ENCODE measurements at regions not wholly inside any gene's neighbourhood (a gene's known extent, or its start where the extent isn't known, plus 50 kb on each side); places are given as distances from the start of the nearest gene placed in this dataset.

DNA sequence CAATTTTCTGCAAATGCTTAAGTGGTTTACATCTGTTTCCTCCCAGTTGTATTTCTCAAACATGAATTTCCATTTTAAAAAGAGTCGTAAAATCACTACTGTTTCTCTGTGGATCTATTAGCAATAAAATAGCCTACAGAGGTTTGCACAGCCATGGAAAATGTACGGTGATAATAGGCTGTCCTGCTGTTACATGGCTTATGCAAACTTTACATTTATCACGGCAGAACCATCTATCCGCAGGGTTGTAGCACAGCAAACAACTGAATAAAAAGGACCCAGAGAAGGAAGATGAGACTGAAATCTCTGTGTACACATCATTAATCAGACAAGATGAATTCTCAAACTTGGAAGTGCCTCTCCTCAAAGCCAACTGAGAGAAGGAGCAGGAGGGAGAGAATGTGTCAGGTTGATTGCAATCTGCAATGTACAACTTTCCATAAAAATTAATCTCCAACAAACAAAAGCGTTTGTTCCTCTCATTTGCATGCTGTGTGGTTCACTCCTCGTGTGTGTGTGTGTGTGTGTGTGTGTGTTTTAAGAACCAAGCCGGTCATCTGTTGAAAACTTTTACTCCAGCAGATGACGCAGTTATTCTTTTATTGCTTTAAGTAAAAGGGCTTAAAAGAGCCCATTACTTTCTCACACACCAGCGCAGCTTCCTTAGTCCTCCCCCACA is 279.3 kb downstream of the SKAP2 start:
- Histone ChIP-seq H3K4me2 (ENCODE audit: insufficient read depth in 1 of 2, low read depth in 2 of 2, low read length in 2 of 2) (no peak overlapping the region), H2BK12ac (ENCODE audit: low read depth, low read length) (no peak overlapping the region), H3K23ac (ENCODE audit: insufficient read length) (no peak overlapping the region), H3K27me3 (replicated peaks in 1 of 4; ENCODE audit: control insufficient read depth in 3 of 4, extremely low read depth in 1 of 4, insufficient read depth in 3 of 4, low read length in 3 of 4) (no peaks in the 10 kb centered on the region; a peak in 1 of 7 replicates), H3K9me3 (ENCODE audit: insufficient read depth in 2 of 2, low read depth in 1 of 2, low read length in 1 of 2) (no peaks in the 10 kb centered on the region), H3K4ac (replicated peaks; ENCODE audit: insufficient read length, low read depth, low read length) (no peak overlapping the region), H3K4me3 (ENCODE audit: extremely low read depth in 1 of 4, insufficient read depth in 2 of 4, low read depth in 3 of 4, low read length in 4 of 4) (no peak overlapping the region), H3K14ac (ENCODE audit: insufficient read length) (no peak overlapping the region), H4K20me1 (replicated peaks in 1 of 2; ENCODE audit: control insufficient read depth in 1 of 2, insufficient read depth in 2 of 2, low read length in 2 of 2) (no peaks in the 10 kb centered on the region), H3K36me3 (ENCODE audit: control insufficient read depth in 2 of 4, insufficient read depth in 4 of 4, low read length in 3 of 4) (no peaks in the 10 kb centered on the region), H2BK15ac (ENCODE audit: low read length) (no peak overlapping the region), H2AFZ (ENCODE audit: low read length) (no peak overlapping the region), H2BK120ac (replicated peaks; ENCODE audit: low read depth, low read length) (no peak overlapping the region), H4K5ac (ENCODE audit: insufficient read length, low read depth, low read length) (no peak overlapping the region), H2BK5ac (ENCODE audit: low read depth, low read length) (no peak overlapping the region), H2AK5ac (ENCODE audit: low read depth, low read length) (no peak overlapping the region), H3K9ac (replicated peaks in 1 of 4; ENCODE audit: extremely low read depth in 1 of 4, low read depth in 3 of 4, low read length in 3 of 4) (no peak overlapping the region), H3K27ac (ENCODE audit: low read depth, low read length) (no peak overlapping the region), H3K4me1 (replicated peaks in 1 of 4; ENCODE audit: control insufficient read depth in 3 of 4, insufficient read depth in 4 of 4, low read length in 3 of 4) (peaks cover 0 to 2% (median 0%) of the 10 kb centered on the region in 4 experiments; a peak in 3 of 7 replicates), H2BK20ac (ENCODE audit: low read length) (no peak overlapping the region), H4K8ac (ENCODE audit: extremely low read depth, insufficient read depth, low read length) (no peak overlapping the region), H3K79me2 (ENCODE audit: control insufficient read depth in 1 of 2, insufficient read depth in 2 of 2, low read length in 2 of 2) (no peaks in the 10 kb centered on the region), H3K56ac (replicated peaks; ENCODE audit: insufficient read length, low read depth, low read length) (no peak overlapping the region), H4K91ac (replicated peaks; ENCODE audit: insufficient read length, low read length) (no peak overlapping the region), H3K18ac (ENCODE audit: extremely low read depth, low read length) (no peak overlapping the region), H3K79me1 (ENCODE audit: low read depth, low read length) (no peaks in the 10 kb centered on the region), H3K23me2 (ENCODE audit: low read depth, low read length) (no peaks in the 10 kb centered on the region)
- no peak for TF ChIP-seq RAD21 (IDR thresholded peaks at IDR 0.05 in 1 of 2, conservative IDR thresholded peaks at IDR 0.05 in 1 of 2; ENCODE audit: low read depth in 2 of 2, low read length in 2 of 2)
- TF ChIP-seq CREB1 (IDR thresholded peaks at IDR 0.05): no peak
- no peak for TF ChIP-seq KDM4A (IDR thresholded peaks at IDR 0.05; ENCODE audit: low read depth, low read length, severe bottlenecking)
- no peak for TF ChIP-seq SRF (IDR thresholded peaks at IDR 0.05; ENCODE audit: low read depth, low read length)
- ChIA-PET CTCF (ENCODE audit: partially characterized antibody) (no interaction called here), POLR2A (ENCODE audit: partially characterized antibody) (no interaction called here)
- FAIRE-seq: no peak
- DNase-seq (ENCODE audit: low read depth in 1 of 2, low spot score in 2 of 2): no peak
- WGBS, 2 experiments (ENCODE audit: extremely low coverage in 1 of 2, insufficient coverage in 1 of 2, insufficient read length in 1 of 2, insufficient replicate concordance in 2 of 2, low coverage in 1 of 2, low lambda C conversion rate in 2 of 2, missing lambda C conversion rate in 1 of 2): 89% methylated on average over 9 of the region's 9 CpGs; no CpG with 5 or more reads in 1 of the 2 experiments
